ENCODE measurements at regions not wholly inside any gene's neighbourhood (a gene's known extent, or its start where the extent isn't known, plus 50 kb on each side); places are given as distances from the start of the nearest gene placed in this dataset.

GRCh38 chr4:1477045-1477840 is 71.0 kb upstream of the NKX1-1 start:
- no peak for TF ChIP-seq POLR2A (IDR thresholded peaks at IDR 0.05)
- TF ChIP-seq POLR2AphosphoS5 (IDR thresholded peaks at IDR 0.05), result no peak
